HEK293T (cell line): ENCODE measurements at regions not wholly inside any gene's neighbourhood (a gene's known extent, or its start where the extent isn't known, plus 50 kb on each side); places are given as distances from the start of the nearest gene placed in this dataset.

Experiments used
- CTCF ChIA-PET: fragments of 350-600 bp; formaldehyde crosslinking; extraction: SDS; loops from one replicate; lab custom pipeline; 2021; ENCODE audit warnings: antibody characterized with exemption, inconsistent platforms; lab: Yijun Ruan, JAX
- POLR2A ChIA-PET: fragments of 350-600 bp; formaldehyde crosslinking; extraction: SDS; loops from one replicate; lab custom pipeline; 2020; ENCODE audit warnings: antibody characterized with exemption, inconsistent platforms; lab: Yijun Ruan, JAX
- DNase-seq: peaks from one replicate; pipeline ENCODE4 v3.0.0; 2012; ENCODE audit warnings: mixed read lengths; ENCODE audit errors: extremely low spot score
- ARNT ChIP-seq: fragments of 450-650 bp; IDR thresholded peaks from 2 replicates; pipeline ENCODE4 v1.6.1; 2017; ENCODE audit warnings: mild to moderate bottlenecking
- BHLHE40 ChIP-seq: fragments of 450-650 bp; IDR thresholded peaks from 2 replicates; pipeline ENCODE4 v1.6.1; 2016; ENCODE audit warnings: mild to moderate bottlenecking, moderate library complexity, borderline replicate concordance
- CTBP1 ChIP-seq: fragments of 450-650 bp; IDR thresholded peaks from 2 replicates; pipeline ENCODE4 v1.6.1; 2016; ENCODE audit warnings: borderline replicate concordance
- ELF4 ChIP-seq: fragments of 450-650 bp; IDR thresholded peaks from 2 replicates; pipeline ENCODE4 v1.6.1; 2017; ENCODE audit warnings: antibody characterized with exemption
- FOXA1 ChIP-seq: fragments of 450-650 bp; IDR thresholded peaks from 2 replicates; pipeline ENCODE4 v1.6.1; 2016; ENCODE audit warnings: mild to moderate bottlenecking
- FOXK2 ChIP-seq: fragments of 450-650 bp; IDR thresholded peaks from 2 replicates; pipeline ENCODE4 v1.6.1; 2016; ENCODE audit warnings: mild to moderate bottlenecking
- FOXM1 ChIP-seq: fragments of 450-650 bp; IDR thresholded peaks from 2 replicates; pipeline ENCODE4 v1.6.1; 2017; ENCODE audit warnings: mild to moderate bottlenecking, borderline replicate concordance
- HDGF ChIP-seq: fragments of 450-650 bp; IDR thresholded peaks from 2 replicates; pipeline ENCODE4 v1.6.1; 2017; ENCODE audit warnings: antibody characterized with exemption, borderline replicate concordance
- L3MBTL2 ChIP-seq: fragments of 450-650 bp; conservative IDR thresholded peaks from 2 replicates; pipeline ENCODE4 v1.6.1; 2016; ENCODE audit warnings: mild to moderate bottlenecking
- LEF1 ChIP-seq: fragments of 450-650 bp; IDR thresholded peaks from 2 replicates; pipeline ENCODE4 v1.6.1; 2017; ENCODE audit warnings: mild to moderate bottlenecking, borderline replicate concordance
- NFRKB ChIP-seq: fragments of 450-650 bp; IDR thresholded peaks from 2 replicates; pipeline ENCODE4 v1.6.1; 2016; ENCODE audit warnings: mild to moderate bottlenecking, moderate library complexity
- SP1 ChIP-seq: fragments of 450-650 bp; IDR thresholded peaks from 2 replicates; pipeline ENCODE4 v1.6.1; 2017
- SUZ12 ChIP-seq: fragments of 450-650 bp; IDR thresholded peaks from 2 replicates; pipeline ENCODE4 v1.6.1; 2016; ENCODE audit warnings: mild to moderate bottlenecking
- TARDBP ChIP-seq: fragments of 450-650 bp; IDR thresholded peaks from 2 replicates; pipeline ENCODE4 v1.6.1; 2016
- ZNF384 ChIP-seq: fragments of 450-650 bp; IDR thresholded peaks from 2 replicates; pipeline ENCODE4 v1.6.1; 2016
- TF ChIP-seq, protein P1 (sequence below): fragments of 450-650 bp; IDR thresholded peaks from 2 replicates; pipeline ENCODE4 v1.6.1; 2016

DNA sequence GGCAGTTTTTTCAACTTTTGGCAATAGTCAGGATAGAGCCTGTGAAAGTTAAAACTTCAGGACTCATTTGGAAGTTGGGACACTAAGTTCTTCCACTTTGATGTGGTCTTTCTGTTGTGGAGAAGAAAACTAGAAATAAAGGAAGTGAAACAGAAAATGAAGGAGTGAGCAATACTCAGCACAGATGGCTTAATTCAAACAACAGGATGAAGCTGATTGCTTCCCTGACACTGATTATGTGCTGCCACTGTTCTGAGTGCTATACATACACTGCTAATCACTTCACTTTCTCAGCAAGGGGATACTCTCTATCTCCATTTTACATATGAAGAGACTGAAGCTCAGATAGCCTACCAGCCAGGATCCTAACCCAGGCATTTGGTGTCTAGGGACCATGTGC, 235.1 kb upstream of the CPEB2 start:
- no peak for DNase-seq

DNA sequence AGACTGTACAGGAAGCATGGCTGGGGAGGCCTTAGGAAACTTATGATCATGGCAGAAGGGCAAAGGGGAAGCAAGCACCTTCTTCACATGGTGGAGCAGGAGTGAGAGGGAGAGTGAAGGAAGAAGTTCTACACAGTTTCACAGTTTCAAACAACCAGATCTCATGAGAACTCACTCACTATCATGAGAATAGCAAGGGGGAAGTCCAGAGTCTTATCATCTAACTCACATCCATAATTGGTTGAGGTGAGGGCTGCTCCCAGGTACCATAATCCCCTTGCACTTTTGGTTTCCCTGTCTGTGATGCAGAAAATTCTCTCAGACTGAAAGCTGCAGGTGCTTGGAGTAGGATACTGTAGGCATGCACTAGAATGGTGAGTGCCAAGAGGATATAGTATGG, 233.8 kb upstream of the CPEB2 start:
- CTCF ChIA-PET: no interaction called here
- no peak for TF ChIP-seq BHLHE40
- no peak for TF ChIP-seq ELF4

More for the DNA sequence above, 235.1 kb upstream of the CPEB2 start:
- ChIA-PET CTCF (no interaction called here), POLR2A (no interaction called here)
- TF ChIP-seq ARNT (no peak), ZNF384 (no peak), TARDBP (no peak), ELF4 (no peak), NFRKB (no peak), FOXA1 (no peak), SP1 (no peak)
- TF ChIP-seq, protein P1, sequence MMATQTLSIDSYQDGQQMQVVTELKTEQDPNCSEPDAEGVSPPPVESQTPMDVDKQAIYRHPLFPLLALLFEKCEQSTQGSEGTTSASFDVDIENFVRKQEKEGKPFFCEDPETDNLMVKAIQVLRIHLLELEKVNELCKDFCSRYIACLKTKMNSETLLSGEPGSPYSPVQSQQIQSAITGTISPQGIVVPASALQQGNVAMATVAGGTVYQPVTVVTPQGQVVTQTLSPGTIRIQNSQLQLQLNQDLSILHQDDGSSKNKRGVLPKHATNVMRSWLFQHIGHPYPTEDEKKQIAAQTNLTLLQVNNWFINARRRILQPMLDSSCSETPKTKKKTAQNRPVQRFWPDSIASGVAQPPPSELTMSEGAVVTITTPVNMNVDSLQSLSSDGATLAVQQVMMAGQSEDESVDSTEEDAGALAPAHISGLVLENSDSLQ: no peak

DNA sequence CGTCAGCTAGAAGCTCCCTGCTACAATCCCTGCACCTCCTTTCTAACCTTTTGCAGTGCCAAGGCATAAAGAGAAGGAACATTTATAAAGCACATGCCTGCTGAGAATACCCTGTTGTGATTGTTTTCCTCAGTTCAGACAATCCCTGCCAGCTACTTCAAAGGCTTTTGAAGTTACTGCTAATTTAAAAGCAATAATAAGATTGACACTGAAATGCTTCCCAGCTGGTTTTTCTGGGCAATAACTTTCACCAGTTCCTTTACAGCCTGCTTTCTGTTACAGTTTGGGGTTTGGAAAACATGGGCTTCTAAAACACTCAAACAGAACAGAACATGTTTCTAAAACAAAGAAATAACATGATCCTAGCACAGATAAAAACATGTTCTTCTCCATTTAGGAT, 232.3 kb upstream of the CPEB2 start:
- ChIA-PET CTCF (no interaction called here), POLR2A (no interaction called here)
- DNase-seq: no peak
- no peak for TF ChIP-seq NFRKB
- no peak for TF ChIP-seq BHLHE40
- no peak for TF ChIP-seq L3MBTL2
- TF ChIP-seq HDGF: no peak
- TF ChIP-seq ZNF384: no peak
- no peak for TF ChIP-seq SUZ12
- no peak for TF ChIP-seq ELF4
- no peak for TF ChIP-seq TARDBP
- no peak for TF ChIP-seq LEF1
- TF ChIP-seq FOXK2: no peak

More for the DNA sequence above, 233.8 kb upstream of the CPEB2 start:
- POLR2A ChIA-PET: no interaction called here
- DNase-seq: no peak

DNA sequence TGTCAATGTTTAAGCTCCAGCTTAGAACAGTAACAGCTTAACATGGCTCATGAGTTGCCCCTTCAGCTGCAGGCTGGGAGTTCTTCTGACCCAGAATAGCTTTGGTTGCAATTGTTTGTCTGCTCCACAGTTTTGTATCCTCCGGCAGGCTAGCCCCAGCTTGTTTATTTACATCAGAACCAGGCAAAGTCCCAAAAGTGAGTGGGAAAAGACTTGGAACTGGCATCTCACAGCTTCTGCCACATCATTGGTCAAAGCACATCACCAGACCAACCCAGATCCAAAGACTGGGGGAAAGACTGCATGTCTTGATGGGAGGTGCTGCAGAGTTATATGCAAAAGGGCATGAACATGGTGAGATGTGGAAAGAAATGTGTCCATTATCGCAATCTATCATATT, 231.2 kb upstream of the CPEB2 start:
- TF ChIP-seq SUZ12: no peak
- no peak for TF ChIP-seq FOXK2
- TF ChIP-seq ELF4: no peak
- no peak for TF ChIP-seq TARDBP
- TF ChIP-seq FOXA1: no peak
- no peak for TF ChIP-seq HDGF
- no peak for TF ChIP-seq NFRKB
- no peak for TF ChIP-seq FOXM1
- TF ChIP-seq LEF1: no peak
- TF ChIP-seq BHLHE40: no peak
- TF ChIP-seq, protein P1: no peak
- TF ChIP-seq ARNT: no peak
- no peak for DNase-seq
- ChIA-PET POLR2A (no interaction called here), CTCF (no interaction called here)

DNA sequence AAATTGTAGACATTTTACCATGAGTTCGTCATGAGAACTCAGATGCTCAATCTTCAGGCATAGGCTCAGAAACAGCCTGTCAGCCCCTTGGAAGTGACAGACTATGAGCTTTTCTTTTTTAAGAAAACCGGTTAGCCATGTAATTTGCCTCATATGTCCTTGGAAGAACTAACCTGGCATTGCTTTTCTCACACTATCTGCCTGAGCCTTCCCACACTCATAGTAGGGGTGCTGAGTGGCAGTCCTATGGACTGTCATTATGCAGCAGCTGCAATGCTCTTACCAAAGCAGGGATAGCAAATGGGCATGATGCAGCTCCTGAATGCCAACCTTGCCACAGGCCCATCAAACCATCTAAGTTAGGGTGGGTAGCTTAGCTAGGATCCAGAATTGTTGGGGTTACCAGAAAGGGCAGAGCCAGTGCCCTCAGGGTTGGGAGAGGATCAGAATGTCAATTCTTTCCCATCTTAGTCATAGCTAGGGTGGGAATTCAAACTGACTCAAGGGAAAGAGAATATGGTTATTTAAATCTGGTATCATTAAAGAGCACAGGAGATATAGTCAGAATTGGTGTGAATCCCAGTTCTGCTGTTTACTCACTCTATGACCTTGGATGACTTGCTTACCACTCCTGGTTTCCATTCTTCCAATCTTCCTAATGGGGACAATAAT, 230.6 kb upstream of the CPEB2 start:
- POLR2A ChIA-PET: no interaction called here
- CTCF ChIA-PET: interaction anchor here (0.6 kb wide), 1 partner anchor 464 kb away, joined by 3 read pairs; no protein-coding TSS in a partner anchor
- no peak for DNase-seq
- no peak for TF ChIP-seq TARDBP
- TF ChIP-seq SUZ12: no peak
- no peak for TF ChIP-seq FOXM1
- no peak for TF ChIP-seq CTBP1

DNA sequence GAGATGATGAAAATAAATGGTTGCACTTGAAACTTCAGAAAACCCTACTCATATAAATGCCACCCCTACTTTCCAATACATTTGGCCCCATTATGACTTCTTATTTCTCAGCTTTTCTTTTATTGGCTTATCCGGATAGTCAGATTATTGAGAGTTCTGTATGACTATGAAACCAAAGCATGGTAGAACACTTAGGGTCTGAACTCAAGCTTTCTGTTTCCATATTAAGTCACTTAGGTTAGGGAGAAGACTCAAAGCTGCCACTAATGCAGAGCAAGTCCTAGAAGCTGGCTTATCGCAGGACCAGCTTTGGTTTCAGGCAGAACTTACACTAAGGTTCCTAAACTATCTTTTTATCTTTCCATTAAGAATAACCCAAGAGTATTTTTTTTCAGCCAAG, 229.9 kb upstream of the CPEB2 start:
- no peak for DNase-seq
- ChIA-PET CTCF (no interaction called here), POLR2A (no interaction called here)
- TF ChIP-seq HDGF (no peak), CTBP1 (no peak), LEF1 (no peak)

DNA sequence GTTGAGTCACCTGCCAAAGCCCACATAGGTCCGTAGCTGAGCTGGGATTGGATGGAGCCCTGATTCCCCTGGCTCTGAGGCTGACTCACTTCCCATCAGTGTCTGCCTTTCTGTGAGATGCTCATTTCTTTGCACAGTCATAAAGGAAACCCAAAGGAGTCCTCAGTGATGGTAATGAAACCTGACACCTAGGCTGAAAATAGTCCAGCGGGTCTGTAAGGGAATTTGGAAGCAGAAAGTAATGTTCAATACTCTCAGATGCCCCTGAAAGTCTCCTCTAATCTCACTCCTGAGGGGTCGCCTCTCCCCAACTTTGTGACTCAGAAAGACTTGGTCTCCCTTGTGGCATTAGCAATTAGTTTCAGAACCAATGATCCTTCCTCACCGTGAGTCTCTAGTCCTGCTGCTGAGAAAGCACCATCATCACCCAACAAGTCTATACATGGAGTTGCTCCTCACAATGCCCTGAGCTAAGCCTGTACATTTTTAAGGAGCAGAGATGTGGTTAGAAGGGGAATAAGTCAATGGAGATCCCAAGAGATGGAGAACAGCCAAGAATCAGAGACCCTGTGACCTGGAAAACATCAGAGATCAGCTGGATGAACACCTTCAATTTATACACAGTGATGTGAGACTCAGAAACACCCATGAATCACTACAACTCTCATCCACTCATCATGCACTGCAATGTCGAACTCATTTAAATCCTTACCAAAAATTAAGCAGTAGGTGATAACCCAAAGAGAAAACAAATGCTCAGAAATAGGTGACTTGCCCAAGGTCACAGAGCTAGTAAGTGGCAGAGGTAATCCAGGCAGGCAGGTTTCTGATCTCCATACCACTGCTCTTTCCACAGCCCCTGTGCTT, 219.0 kb upstream of the CPEB2 start:
- CTCF ChIA-PET: no interaction called here
- no peak for TF ChIP-seq HDGF
- TF ChIP-seq LEF1: no peak
- TF ChIP-seq NFRKB: no peak

More for the DNA sequence above, 219.0 kb upstream of the CPEB2 start:
- no peak for DNase-seq
- POLR2A ChIA-PET: no interaction called here
